Subcutaneous abdominal adipose tissue (tissue), 5 donors: ENCODE measurements at regions not wholly inside any gene's neighbourhood (a gene's known extent, or its start where the extent isn't known, plus 50 kb on each side); places are given as distances from the start of the nearest gene placed in this dataset.

ENCODE experiments used
- H3K27ac ChIP-seq: one replicate; pipeline ENCODE4 v1.7.0; 2013; ENCODE audit warnings: low read depth, mild to moderate bottlenecking, inconsistent platforms, low read length, moderate library complexity
- H3K27me3 ChIP-seq, 5 donors: one replicate each; pipeline ENCODE4 v1.7.0; 2013; ENCODE audit warnings: low read length in 5 of 5, inconsistent platforms in 1 of 5; ENCODE audit not compliant: control insufficient read depth in 5 of 5, insufficient read depth in 4 of 5
- H3K36me3 ChIP-seq, 5 donors: one replicate each; pipeline ENCODE4 v1.7.0; 2013; ENCODE audit warnings: low read length in 5 of 5; ENCODE audit not compliant: control insufficient read depth in 5 of 5, insufficient read depth in 5 of 5
- H3K4me1 ChIP-seq, 5 donors: one replicate each; pipeline ENCODE4 v1.7.0; 2013; ENCODE audit warnings: low read length in 5 of 5, mild to moderate bottlenecking in 3 of 5, moderate library complexity in 1 of 5; ENCODE audit not compliant: control insufficient read depth in 5 of 5, insufficient read depth in 5 of 5
- H3K4me3 ChIP-seq, 5 donors: one replicate each; pipeline ENCODE4 v1.7.0; 2013; ENCODE audit warnings: low read length in 5 of 5, low read depth in 1 of 5
- H3K9ac ChIP-seq, 5 donors: one replicate each; pipeline ENCODE4 v1.7.0; 2013; ENCODE audit warnings: low read length in 5 of 5, mild to moderate bottlenecking in 4 of 5, moderate library complexity in 3 of 5
- H3K9me3 ChIP-seq, 5 donors: one replicate each; pipeline ENCODE4 v1.7.0; 2013; ENCODE audit warnings: low read length in 5 of 5; ENCODE audit not compliant: control insufficient read depth in 5 of 5
- donor health status: healthy.
- donor health status: healthy.
- donor health status: healthy.
- donor health status: healthy.
- donor health status: healthy.

DNA sequence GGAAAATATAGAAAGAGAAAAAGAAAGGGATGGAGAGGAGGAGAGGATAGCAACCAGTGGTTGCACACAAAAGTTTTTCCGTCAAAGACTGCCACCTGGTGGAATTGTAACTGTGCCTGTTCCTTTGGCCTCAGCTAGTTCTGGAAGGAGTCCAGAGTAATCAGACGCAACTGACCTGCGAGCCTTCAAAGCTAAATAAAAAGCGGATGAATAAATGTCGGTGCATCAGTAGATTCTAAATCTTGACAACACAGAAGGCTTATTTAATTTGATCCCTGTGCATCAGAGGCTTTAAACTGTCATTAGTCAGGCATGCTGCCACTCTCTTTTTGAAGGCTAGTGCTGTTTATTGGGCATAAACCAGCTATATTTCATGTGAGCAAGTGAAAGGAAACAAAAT, 132.9 kb upstream of the ACO1 start:
- H3K27me3 ChIP-seq: no peaks in the 10 kb centered on the region
- H3K9ac ChIP-seq: no peak overlapping the region
- H3K4me3 ChIP-seq: no peak overlapping the region
- H3K4me1 ChIP-seq: no peaks in the 10 kb centered on the region
- no peaks in the 10 kb centered on the region for H3K36me3 ChIP-seq
- H3K9me3 ChIP-seq: no peaks in the 10 kb centered on the region
- no peak overlapping the region for H3K27ac ChIP-seq

DNA sequence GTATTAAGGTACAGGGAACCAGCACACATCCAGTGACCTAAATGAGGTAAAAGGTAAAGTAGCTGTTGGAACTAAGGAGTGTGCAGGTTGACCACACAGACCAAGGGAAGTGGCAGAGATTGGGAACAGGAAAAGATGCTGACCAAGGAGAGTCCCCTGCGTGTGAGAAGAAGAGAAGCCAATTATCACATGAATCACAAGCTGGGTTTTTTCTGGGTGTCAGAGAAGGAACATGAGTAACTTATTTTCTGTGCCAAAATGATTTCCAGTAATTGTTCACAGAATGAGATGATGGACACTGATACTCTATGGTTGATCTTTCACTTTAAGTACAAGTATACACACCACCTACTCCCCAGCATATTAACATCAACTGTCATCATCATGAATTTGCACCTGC, 130.7 kb upstream of the ACO1 start:
- Histone ChIP-seq H3K27me3 (no peaks in the 10 kb centered on the region), H3K4me1 (no peaks in the 10 kb centered on the region), H3K36me3 (no peaks in the 10 kb centered on the region), H3K27ac (no peak overlapping the region), H3K4me3 (no peak overlapping the region), H3K9ac (no peak overlapping the region), H3K9me3 (no peaks in the 10 kb centered on the region)

DNA sequence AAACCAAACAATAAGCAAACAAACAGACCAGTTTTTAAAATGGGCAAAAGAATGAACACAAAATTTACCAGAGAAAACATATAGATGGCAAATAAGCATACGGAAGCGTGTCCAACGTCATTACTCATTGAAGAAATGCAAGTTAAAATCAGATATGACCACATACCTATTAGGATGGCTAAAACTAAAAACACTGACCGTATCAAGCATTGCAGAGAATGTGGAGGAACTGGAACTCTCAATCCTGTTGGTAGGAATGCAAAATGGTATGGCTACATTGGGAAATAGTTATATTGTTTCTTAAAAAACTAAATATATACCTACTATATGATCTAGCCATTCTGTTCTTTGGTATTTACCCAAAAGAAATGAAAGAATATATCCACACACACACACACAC, 129.4 kb upstream of the ACO1 start:
- Histone ChIP-seq H3K9ac (no peak overlapping the region), H3K9me3 (no peaks in the 10 kb centered on the region), H3K4me1 (no peaks in the 10 kb centered on the region), H3K27me3 (no peaks in the 10 kb centered on the region), H3K4me3 (no peak overlapping the region), H3K27ac (no peak overlapping the region), H3K36me3 (no peaks in the 10 kb centered on the region)

DNA sequence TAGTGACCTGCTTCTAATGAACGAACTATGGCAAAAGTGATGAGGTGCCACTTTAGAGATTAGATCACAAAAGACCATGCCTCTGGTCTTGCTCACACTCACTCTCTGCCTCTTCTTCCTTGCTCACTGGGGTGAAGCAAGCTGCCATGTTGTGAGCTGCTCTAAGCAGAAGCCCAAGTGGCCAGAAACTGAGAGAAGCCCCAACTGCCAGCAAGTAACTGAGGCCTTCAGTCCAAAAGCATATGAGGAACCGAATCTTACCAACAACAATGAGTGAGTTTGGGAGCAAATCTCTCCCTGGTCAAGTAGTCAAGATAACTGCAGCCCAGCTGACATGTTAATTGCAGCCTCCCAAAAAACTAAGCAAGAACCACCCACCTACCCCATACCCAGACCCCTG, 126.0 kb upstream of the ACO1 start:
- H3K9ac ChIP-seq: no peak overlapping the region
- no peak overlapping the region for H3K27ac ChIP-seq
- no peaks in the 10 kb centered on the region for H3K36me3 ChIP-seq
- H3K9me3 ChIP-seq: peaks cover 0 to 4% (median 0%) of the 10 kb centered on the region in 5 donors
- H3K27me3 ChIP-seq: no peaks in the 10 kb centered on the region
- H3K4me1 ChIP-seq: no peaks in the 10 kb centered on the region
- H3K4me3 ChIP-seq: no peak overlapping the region

- Histone ChIP-seq H3K27me3 (no peaks in the 10 kb centered on the region), H3K4me1 (no peaks in the 10 kb centered on the region), H3K27ac (no peak overlapping the region), H3K9me3 (peaks cover 0 to 4% (median 0%) of the 10 kb centered on the region in 5 donors), H3K36me3 (no peaks in the 10 kb centered on the region), H3K4me3 (no peak overlapping the region), H3K9ac (no peak overlapping the region)
These were observed 124.1 kb upstream of the ACO1 start for GRCh38 chr9:32260151-32260862.

GRCh38 chr9:32264170-32264864, 120.1 kb upstream of the ACO1 start:
- H3K27ac ChIP-seq: no peak overlapping the region

GRCh38 chr9:32265037-32265436, 119.4 kb upstream of the ACO1 start:
- Histone ChIP-seq H3K9ac (no peak overlapping the region), H3K4me3 (no peak overlapping the region), H3K4me1 (no peaks in the 10 kb centered on the region), H3K36me3 (no peaks in the 10 kb centered on the region), H3K9me3 (peaks cover 0 to 4% (median 0%) of the 10 kb centered on the region in 5 donors), H3K27me3 (no peaks in the 10 kb centered on the region), H3K27ac (no peak overlapping the region)

More at GRCh38 chr9:32264170-32264864, 120.1 kb upstream of the ACO1 start:
- Histone ChIP-seq H3K4me1 (no peaks in the 10 kb centered on the region), H3K9ac (no peak overlapping the region), H3K36me3 (no peaks in the 10 kb centered on the region), H3K4me3 (no peak overlapping the region), H3K27me3 (no peaks in the 10 kb centered on the region), H3K9me3 (peaks cover 0 to 4% (median 0%) of the 10 kb centered on the region in 5 donors)

DNA sequence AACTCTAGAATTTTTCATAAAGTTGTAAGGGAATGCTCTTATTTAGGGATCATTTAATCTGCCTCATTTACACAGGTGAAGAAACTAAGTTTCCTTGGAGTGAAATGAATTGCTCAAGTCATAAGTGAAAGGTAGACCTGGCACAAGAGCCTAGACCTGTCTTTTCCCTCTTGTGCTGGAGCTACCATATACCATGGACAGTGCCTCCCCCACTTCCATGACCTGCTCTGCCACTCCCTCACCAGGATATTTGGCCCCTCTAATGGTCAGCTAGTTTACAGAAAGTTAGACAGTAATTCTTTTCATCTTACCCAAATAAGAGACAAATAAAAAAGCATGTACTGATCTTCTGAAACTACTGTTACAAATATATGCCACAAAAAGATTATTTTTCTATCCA, 105.5 kb upstream of the ACO1 start:
- Histone ChIP-seq H3K4me3 (no peak overlapping the region), H3K36me3 (no peaks in the 10 kb centered on the region), H3K9me3 (peaks cover 0 to 2% (median 0%) of the 10 kb centered on the region in 5 donors), H3K9ac (no peak overlapping the region), H3K27ac (no peak overlapping the region), H3K4me1 (no peaks in the 10 kb centered on the region), H3K27me3 (no peaks in the 10 kb centered on the region)

DNA sequence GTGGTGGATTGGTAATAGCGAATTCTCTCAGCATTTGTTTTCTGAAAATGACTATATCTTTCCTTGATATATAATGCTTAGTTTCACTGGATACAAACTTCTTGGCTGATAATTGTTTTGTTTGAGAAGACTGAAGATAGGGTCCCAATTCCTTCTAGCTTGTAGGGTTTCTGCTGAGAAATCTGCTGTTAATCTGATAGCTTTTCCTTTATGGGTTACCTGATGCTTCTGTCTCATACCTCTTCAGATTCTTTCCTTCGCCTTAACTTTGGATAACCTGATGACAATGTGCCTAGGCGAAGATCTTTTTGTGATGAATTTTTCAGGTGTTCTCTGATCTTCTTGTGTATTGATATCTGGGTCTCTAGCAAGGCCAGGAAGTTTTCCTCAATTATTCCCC, 94.7 kb upstream of the ACO1 start:
- H3K4me3 ChIP-seq: no peak overlapping the region
- no peaks in the 10 kb centered on the region for H3K36me3 ChIP-seq
- H3K4me1 ChIP-seq: peaks cover 0 to 4% (median 0%) of the 10 kb centered on the region in 5 donors
- no peak overlapping the region for H3K27ac ChIP-seq
- H3K9me3 ChIP-seq: no peaks in the 10 kb centered on the region
- no peak overlapping the region for H3K9ac ChIP-seq
- H3K27me3 ChIP-seq: no peaks in the 10 kb centered on the region

DNA sequence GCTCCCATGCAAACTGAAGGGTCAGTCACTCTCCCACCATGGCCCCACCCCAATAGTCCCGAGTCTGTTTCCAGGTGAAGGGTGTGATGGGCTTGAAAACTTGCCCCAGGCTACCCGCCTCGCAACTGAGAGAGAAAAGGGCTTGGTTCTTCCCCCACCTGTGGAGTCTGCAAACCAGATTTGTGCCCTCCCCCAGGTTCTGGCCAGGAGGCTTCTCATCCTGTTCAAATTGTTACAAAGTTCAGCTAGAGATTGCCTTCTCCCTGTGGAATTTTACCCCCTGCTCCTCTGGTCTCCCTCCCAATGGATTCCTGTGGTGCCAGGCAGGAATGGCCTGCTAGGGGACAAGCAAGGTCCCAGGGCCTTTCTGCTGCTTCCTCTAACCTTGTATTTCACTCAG, 93.1 kb upstream of the ACO1 start:
- Histone ChIP-seq H3K27ac (no peak overlapping the region), H3K9ac (no peak overlapping the region), H3K36me3 (no peaks in the 10 kb centered on the region), H3K27me3 (no peaks in the 10 kb centered on the region), H3K4me1 (peaks cover 0 to 4% (median 0%) of the 10 kb centered on the region in 5 donors), H3K4me3 (no peak overlapping the region), H3K9me3 (no peaks in the 10 kb centered on the region)
